ENCODE measurements at regions not wholly inside any gene's neighbourhood (a gene's known extent, or its start where the extent isn't known, plus 50 kb on each side); places are given as distances from the start of the nearest gene placed in this dataset.

DNA sequence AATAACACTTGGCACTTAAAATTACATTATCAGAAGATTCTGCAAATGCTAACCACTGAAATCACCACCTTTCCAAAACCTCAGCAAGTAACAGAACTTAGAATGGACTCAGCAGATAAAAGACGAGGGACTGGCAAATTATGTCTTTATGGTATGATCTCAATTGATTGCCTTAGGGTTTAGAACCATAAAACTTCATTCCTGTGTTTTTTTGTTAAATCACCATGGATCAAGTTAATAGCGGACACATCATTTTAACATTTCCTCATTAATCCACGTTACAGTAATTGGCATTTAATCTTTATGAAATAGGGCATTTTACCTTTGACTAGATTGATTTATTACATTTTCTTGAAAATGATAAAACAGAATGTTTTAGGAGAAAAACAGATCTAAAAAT, 2070.3 kb downstream of the PCDH9 start:
- Histone ChIP-seq H3K27ac (no peak overlapping the region), H3K4me1 (no peaks in the 10 kb centered on the region), H3K36me3 (ENCODE audit: control insufficient read depth, insufficient read depth, low read length) (no peaks in the 10 kb centered on the region), H3K4me3 (ENCODE audit: low read depth, low read length) (no peak overlapping the region), H3K27me3 (ENCODE audit: control insufficient read depth, insufficient read depth, low read length) (no peaks in the 10 kb centered on the region), H3K79me2 (no peaks in the 10 kb centered on the region), H3K4me2 (ENCODE audit: low read length) (no peak overlapping the region), H3K9ac (no peak overlapping the region), H3K9me3 (ENCODE audit: control insufficient read depth, low read length) (no peaks in the 10 kb centered on the region), H2AFZ (no peak overlapping the region)
- TF ChIP-seq, protein P1, sequence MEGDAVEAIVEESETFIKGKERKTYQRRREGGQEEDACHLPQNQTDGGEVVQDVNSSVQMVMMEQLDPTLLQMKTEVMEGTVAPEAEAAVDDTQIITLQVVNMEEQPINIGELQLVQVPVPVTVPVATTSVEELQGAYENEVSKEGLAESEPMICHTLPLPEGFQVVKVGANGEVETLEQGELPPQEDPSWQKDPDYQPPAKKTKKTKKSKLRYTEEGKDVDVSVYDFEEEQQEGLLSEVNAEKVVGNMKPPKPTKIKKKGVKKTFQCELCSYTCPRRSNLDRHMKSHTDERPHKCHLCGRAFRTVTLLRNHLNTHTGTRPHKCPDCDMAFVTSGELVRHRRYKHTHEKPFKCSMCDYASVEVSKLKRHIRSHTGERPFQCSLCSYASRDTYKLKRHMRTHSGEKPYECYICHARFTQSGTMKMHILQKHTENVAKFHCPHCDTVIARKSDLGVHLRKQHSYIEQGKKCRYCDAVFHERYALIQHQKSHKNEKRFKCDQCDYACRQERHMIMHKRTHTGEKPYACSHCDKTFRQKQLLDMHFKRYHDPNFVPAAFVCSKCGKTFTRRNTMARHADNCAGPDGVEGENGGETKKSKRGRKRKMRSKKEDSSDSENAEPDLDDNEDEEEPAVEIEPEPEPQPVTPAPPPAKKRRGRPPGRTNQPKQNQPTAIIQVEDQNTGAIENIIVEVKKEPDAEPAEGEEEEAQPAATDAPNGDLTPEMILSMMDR (IDR thresholded peaks at IDR 0.05): no peak

DNA sequence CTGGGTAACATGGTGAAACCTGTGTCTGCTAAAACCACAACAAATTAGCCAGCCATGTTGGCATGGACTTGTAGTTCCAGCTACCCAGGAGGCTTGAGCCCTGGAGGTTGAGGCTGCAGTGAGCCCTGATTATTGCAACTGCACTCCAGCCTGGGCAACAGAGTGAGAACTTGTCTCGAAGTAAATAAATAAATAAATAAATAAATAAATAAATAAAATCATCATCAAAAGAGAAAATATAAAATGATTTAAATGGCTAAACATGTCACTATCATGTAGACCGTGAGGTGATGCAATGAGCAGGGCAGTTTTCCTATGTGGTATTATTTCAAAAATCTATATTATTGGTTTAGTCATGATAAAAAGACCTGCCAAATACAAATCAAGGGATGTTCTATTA, 2074.3 kb downstream of the PCDH9 start:
- H3K4me2 ChIP-seq (ENCODE audit: low read length): no peak overlapping the region
- H3K9ac ChIP-seq: no peak overlapping the region
- H2AFZ ChIP-seq: no peak overlapping the region
- no peaks in the 10 kb centered on the region for H3K4me1 ChIP-seq
- H3K27ac ChIP-seq: no peak overlapping the region
- TF ChIP-seq, protein P1 (IDR thresholded peaks at IDR 0.05): no peak
- no peaks in the 10 kb centered on the region for H3K27me3 ChIP-seq (ENCODE audit: control insufficient read depth, insufficient read depth, low read length)
- no peaks in the 10 kb centered on the region for H3K79me2 ChIP-seq
- H3K36me3 ChIP-seq (ENCODE audit: control insufficient read depth, insufficient read depth, low read length): no peaks in the 10 kb centered on the region
- H3K4me3 ChIP-seq (ENCODE audit: low read depth, low read length): no peak overlapping the region
- H3K9me3 ChIP-seq (ENCODE audit: control insufficient read depth, low read length): no peaks in the 10 kb centered on the region

DNA sequence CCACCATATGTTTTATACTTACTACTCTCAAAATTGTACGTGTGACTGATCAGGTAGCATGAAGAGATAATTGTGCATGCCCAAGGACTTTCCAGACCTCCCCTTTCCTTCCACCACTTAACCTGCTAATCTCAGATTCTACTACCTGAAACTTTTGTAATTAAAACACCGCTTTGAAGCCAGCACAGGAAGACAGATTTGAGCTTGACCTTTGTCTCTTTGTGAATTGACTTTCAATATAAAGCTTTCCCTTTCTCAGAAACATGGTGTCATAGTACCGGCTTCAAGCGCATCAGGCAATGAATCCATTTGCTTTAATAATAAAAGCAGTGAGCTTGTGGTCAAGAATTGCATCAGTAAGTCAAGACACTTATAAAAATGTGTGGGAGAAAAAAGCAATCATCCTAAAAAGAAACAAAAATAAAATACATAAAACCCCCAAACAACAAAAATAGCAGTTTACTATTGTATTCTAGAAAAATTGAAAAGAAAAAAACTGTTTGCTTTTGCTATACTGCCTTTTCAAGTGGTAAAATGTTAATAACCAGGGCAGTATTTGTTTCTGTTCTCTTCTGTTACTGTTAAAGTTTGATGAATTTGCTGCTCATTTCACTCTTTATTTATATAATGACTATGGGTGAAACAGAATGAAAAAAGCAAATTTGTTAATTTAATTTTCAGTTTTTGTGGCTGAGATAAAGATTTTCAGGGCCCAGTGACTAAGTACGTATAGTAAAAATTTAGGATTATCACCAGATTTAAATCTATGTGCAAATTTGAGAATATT, 2075.3 kb downstream of the PCDH9 start:
- TF ChIP-seq, protein P1 (IDR thresholded peaks at IDR 0.05): no peak
- Histone ChIP-seq H3K9ac (no peak overlapping the region), H3K27ac (no peak overlapping the region), H2AFZ (no peak overlapping the region), H3K27me3 (ENCODE audit: control insufficient read depth, insufficient read depth, low read length) (no peaks in the 10 kb centered on the region), H3K79me2 (no peaks in the 10 kb centered on the region), H3K4me2 (ENCODE audit: low read length) (no peak overlapping the region), H3K9me3 (ENCODE audit: control insufficient read depth, low read length) (no peaks in the 10 kb centered on the region), H3K4me1 (no peaks in the 10 kb centered on the region), H3K4me3 (ENCODE audit: low read depth, low read length) (no peak overlapping the region), H3K36me3 (ENCODE audit: control insufficient read depth, insufficient read depth, low read length) (no peaks in the 10 kb centered on the region)

GRCh38 chr13:65149687-65150086, 2080.4 kb downstream of the PCDH9 start:
- no peak overlapping the region for H3K9ac ChIP-seq
- TF ChIP-seq, protein P1 (IDR thresholded peaks at IDR 0.05): no peak
- H2AFZ ChIP-seq: no peak overlapping the region
- H3K9me3 ChIP-seq (ENCODE audit: control insufficient read depth, low read length): no peaks in the 10 kb centered on the region
- no peaks in the 10 kb centered on the region for H3K36me3 ChIP-seq (ENCODE audit: control insufficient read depth, insufficient read depth, low read length)
- no peaks in the 10 kb centered on the region for H3K79me2 ChIP-seq
- no peak overlapping the region for H3K4me2 ChIP-seq (ENCODE audit: low read length)
- no peak overlapping the region for H3K4me3 ChIP-seq (ENCODE audit: low read depth, low read length)
- H3K27me3 ChIP-seq (ENCODE audit: control insufficient read depth, insufficient read depth, low read length): no peaks in the 10 kb centered on the region
- H3K4me1 ChIP-seq: no peaks in the 10 kb centered on the region
- no peak overlapping the region for H3K27ac ChIP-seq

- no peaks in the 10 kb centered on the region for H3K79me2 ChIP-seq
- H3K9me3 ChIP-seq (ENCODE audit: control insufficient read depth, low read length): no peaks in the 10 kb centered on the region
- H3K27me3 ChIP-seq (ENCODE audit: control insufficient read depth, insufficient read depth, low read length): no peaks in the 10 kb centered on the region
- no peaks in the 10 kb centered on the region for H3K36me3 ChIP-seq (ENCODE audit: control insufficient read depth, insufficient read depth, low read length)
- H2AFZ ChIP-seq: no peak overlapping the region
- no peak overlapping the region for H3K27ac ChIP-seq
- no peaks in the 10 kb centered on the region for H3K4me1 ChIP-seq
- H3K4me3 ChIP-seq (ENCODE audit: low read depth, low read length): no peak overlapping the region
- TF ChIP-seq, protein P1 (IDR thresholded peaks at IDR 0.05): no peak
- H3K9ac ChIP-seq: no peak overlapping the region
- H3K4me2 ChIP-seq (ENCODE audit: low read length): no peak overlapping the region
Measured at GRCh38 chr13:65143920-65144319, 2086.2 kb downstream of the PCDH9 start.

Measured in parathyroid adenoma (tissue), 2 donors.